B cell (primary cell): ENCODE measurements at regions not wholly inside any gene's neighbourhood (a gene's known extent, or its start where the extent isn't known, plus 50 kb on each side); places are given as distances from the start of the nearest gene placed in this dataset.

Experiments
- ATAC-seq: fragments of 200-7000 bp; cut with Tn5 transposase; one replicate; pipeline ENCODE4 v1.10.0; 2021; ENCODE audit warnings: low read depth, mild to moderate bottlenecking, moderate number of reproducible peaks, moderate library complexity
- CTCF ChIA-PET: fragments of 350-600 bp; sonication (Branson Sonifier 250); formaldehyde crosslinking; loops from one replicate; lab custom pipeline; 2021; ENCODE audit warnings: antibody characterized with exemption, inconsistent platforms; lab: Charles Lee
- POLR2A ChIA-PET: fragments of 350-600 bp; sonication (Branson Sonifier 250); formaldehyde crosslinking; loops from one replicate; lab custom pipeline; 2021; ENCODE audit warnings: antibody characterized with exemption; lab: Charles Lee
- DNase-seq: peaks from one replicate; pipeline ENCODE4 v3.0.0; 2013
- H2AFZ ChIP-seq: 2 replicates; pipeline ENCODE4 v1.6.1; 2012; ENCODE audit warnings: mild to moderate bottlenecking, low read depth, low read length; ENCODE audit not compliant: insufficient read depth, poor library complexity, severe bottlenecking
- H3K27ac ChIP-seq, 2 donors: 1 replicate in 1 of 2; 2 replicates in 1 of 2; pipeline ENCODE4 v1.5.1; 2012 to 2013; ENCODE audit warnings: low read length in 2 of 2, mild to moderate bottlenecking in 2 of 2, moderate library complexity in 1 of 2
- H3K27me3 ChIP-seq, 4 experiments: fragments of 200-600 bp in 1 of 4; sonication (generic) in 1 of 4; replicated peaks in 1 of 4; 1 replicate in 2 of 4; 2 replicates in 2 of 4; pipeline versions ENCODE4 v1.6.1 to v1.7.0; 2013 to 2016; ENCODE audit warnings: low read length in 3 of 4, mild to moderate bottlenecking in 2 of 4, mixed read lengths in 1 of 4, moderate library complexity in 1 of 4; ENCODE audit not compliant: insufficient read depth in 4 of 4, control insufficient read depth in 3 of 4; ENCODE audit errors: control extremely low read depth in 1 of 4
- H3K36me3 ChIP-seq, 2 experiments: replicated peaks in 1 of 2; 1 replicate in 1 of 2; 2 replicates in 1 of 2; pipeline versions ENCODE4 v1.6.1 to v1.7.1; 2013; ENCODE audit warnings: low read length in 1 of 2; ENCODE audit not compliant: insufficient read depth in 2 of 2, control insufficient read depth in 1 of 2; ENCODE audit errors: control extremely low read depth in 1 of 2, extremely low read depth in 1 of 2
- H3K4me1 ChIP-seq, 2 donors: fragments of 200-600 bp in 1 of 2; sonication (generic) in 1 of 2; 1 replicate in 1 of 2; 2 replicates in 1 of 2; pipeline versions ENCODE4 v1.5.1 to v1.6.1; 2013 to 2017; ENCODE audit warnings: low read length in 2 of 2; ENCODE audit not compliant: control insufficient read depth in 2 of 2, insufficient read depth in 2 of 2
- H3K4me2 ChIP-seq: replicated peaks from 2 replicates; pipeline ENCODE3; 2012; ENCODE audit warnings: mild to moderate bottlenecking, low read depth, low read length; ENCODE audit not compliant: poor library complexity, severe bottlenecking
- H3K4me3 ChIP-seq, 5 experiments: fragments of 200-600 bp in 1 of 5; sonication (generic) in 1 of 5; 1 replicate in 3 of 5; 2 replicates in 2 of 5; pipeline versions ENCODE4 v1.5.1 to v1.7.0; 2011 to 2016; ENCODE audit warnings: low read length in 4 of 5, mild to moderate bottlenecking in 4 of 5, low read depth in 2 of 5, control low read depth in 1 of 5, moderate library complexity in 1 of 5; ENCODE audit not compliant: insufficient read depth in 1 of 5; ENCODE audit errors: control extremely low read depth in 1 of 5, extremely low read depth in 1 of 5
- H3K79me2 ChIP-seq: fragments of 200-600 bp; sonication (generic); one replicate; pipeline ENCODE4 v1.6.0; 2016; ENCODE audit warnings: low read length; ENCODE audit not compliant: control insufficient read depth, insufficient read depth
- H3K9ac ChIP-seq: fragments of 200-600 bp; sonication (generic); 2 replicates; pipeline ENCODE4 v1.6.1; 2017; ENCODE audit warnings: mild to moderate bottlenecking, low read length, moderate library complexity
- H3K9me3 ChIP-seq, 3 donors: one replicate each; pipeline versions ENCODE4 v1.6.1 to v1.7.1; 2013; ENCODE audit warnings: low read length in 2 of 3; ENCODE audit not compliant: control insufficient read depth in 2 of 3, insufficient read depth in 1 of 3; ENCODE audit errors: control extremely low read depth in 1 of 3
- H4K20me1 ChIP-seq: 2 replicates; pipeline ENCODE4 v1.6.0; 2012; ENCODE audit warnings: mild to moderate bottlenecking, low read length; ENCODE audit not compliant: insufficient read depth, control insufficient read depth, poor library complexity, severe bottlenecking
- H3K27ac Mint-ChIP-seq: one replicate; pipeline ENCODE4 v1.8.0; 2021; ENCODE audit warnings: mixed read lengths
- H3K27me3 Mint-ChIP-seq: one replicate; pipeline ENCODE4 v1.8.0; 2021; ENCODE audit warnings: mixed read lengths
- H3K4me1 Mint-ChIP-seq: one replicate; pipeline ENCODE4 v1.8.0; 2021; ENCODE audit warnings: mixed read lengths
- H3K4me3 Mint-ChIP-seq: one replicate; pipeline ENCODE4 v1.8.0; 2021; ENCODE audit warnings: mixed read lengths
- H3K9me3 Mint-ChIP-seq: one replicate; pipeline ENCODE4 v1.8.0; 2022; ENCODE audit warnings: mixed read lengths; ENCODE audit not compliant: insufficient read depth
- EZH2 ChIP-seq: IDR thresholded peaks from 2 replicates; pipeline ENCODE4 v1.6.1; 2012; ENCODE audit warnings: borderline replicate concordance, low read depth, mild to moderate bottlenecking, moderate library complexity, low read length; ENCODE audit not compliant: insufficient read depth, poor library complexity, severe bottlenecking
- WGBS: methylation state at CpG from one replicate; pipeline ENCODE4 v1.1.5; 2013; ENCODE audit warnings: missing lambda C conversion rate; ENCODE audit not compliant: insufficient coverage; 5-methylcytosine and 5-hydroxymethylcytosine counted together
- intact Hi-C: fragments of 100-400 bp; cut with micrococcal nuclease; formaldehyde crosslinking; loops from one replicate; pipeline ENCODE4 v1.10.0; 2022
- TF ChIP-seq, protein P1 (sequence below): fragments of 200-600 bp; IDR thresholded peaks from one replicate; pipeline ENCODE4 v1.8.0; 2022; ENCODE audit warnings: antibody characterized with exemption, mild to moderate bottlenecking

- H2AFZ ChIP-seq = no peak overlapping the region
- Mint-ChIP-seq H3K27ac (no peak overlapping the region), H3K4me3 (no peak overlapping the region), H3K4me1 (no peaks in the 10 kb centered on the region), H3K9me3 (peaks cover 4% of the 10 kb centered on the region), H3K27me3 (no peaks in the 10 kb centered on the region)
- H4K20me1 ChIP-seq = no peaks in the 10 kb centered on the region
- peaks cover 0 to 7% (median 5%) of the 10 kb centered on the region in 3 donors for H3K9me3 ChIP-seq
- H3K36me3 ChIP-seq = no peaks in the 10 kb centered on the region
- H3K4me2 ChIP-seq = no peak overlapping the region
- no peak overlapping the region for H3K4me3 ChIP-seq
- WGBS = 100% methylated on average over 1 of the region's 2 CpGs
- no peaks in the 10 kb centered on the region for H3K4me1 ChIP-seq
- TF ChIP-seq EZH2 = no peak
- TF ChIP-seq, protein P1, sequence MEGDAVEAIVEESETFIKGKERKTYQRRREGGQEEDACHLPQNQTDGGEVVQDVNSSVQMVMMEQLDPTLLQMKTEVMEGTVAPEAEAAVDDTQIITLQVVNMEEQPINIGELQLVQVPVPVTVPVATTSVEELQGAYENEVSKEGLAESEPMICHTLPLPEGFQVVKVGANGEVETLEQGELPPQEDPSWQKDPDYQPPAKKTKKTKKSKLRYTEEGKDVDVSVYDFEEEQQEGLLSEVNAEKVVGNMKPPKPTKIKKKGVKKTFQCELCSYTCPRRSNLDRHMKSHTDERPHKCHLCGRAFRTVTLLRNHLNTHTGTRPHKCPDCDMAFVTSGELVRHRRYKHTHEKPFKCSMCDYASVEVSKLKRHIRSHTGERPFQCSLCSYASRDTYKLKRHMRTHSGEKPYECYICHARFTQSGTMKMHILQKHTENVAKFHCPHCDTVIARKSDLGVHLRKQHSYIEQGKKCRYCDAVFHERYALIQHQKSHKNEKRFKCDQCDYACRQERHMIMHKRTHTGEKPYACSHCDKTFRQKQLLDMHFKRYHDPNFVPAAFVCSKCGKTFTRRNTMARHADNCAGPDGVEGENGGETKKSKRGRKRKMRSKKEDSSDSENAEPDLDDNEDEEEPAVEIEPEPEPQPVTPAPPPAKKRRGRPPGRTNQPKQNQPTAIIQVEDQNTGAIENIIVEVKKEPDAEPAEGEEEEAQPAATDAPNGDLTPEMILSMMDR = no peak
- ATAC-seq (no peak), DNase-seq (no peak)
- H3K27me3 ChIP-seq = no peaks in the 10 kb centered on the region
- ChIA-PET CTCF (no interaction called here), POLR2A (no interaction called here)
- no peak overlapping the region for H3K9ac ChIP-seq
- no peak overlapping the region for H3K27ac ChIP-seq
- no peaks in the 10 kb centered on the region for H3K79me2 ChIP-seq
- intact Hi-C loops = no loop called here
Observed at GRCh38 chr3:82595530-82595929, 834.1 kb upstream of the GBE1 start.

- no peak overlapping the region for H3K27ac Mint-ChIP-seq
- H3K79me2 ChIP-seq = no peaks in the 10 kb centered on the region
- H3K27ac ChIP-seq = no peak overlapping the region
- H3K27me3 Mint-ChIP-seq = no peaks in the 10 kb centered on the region
- TF ChIP-seq, protein P1 = no peak
- no peak for TF ChIP-seq EZH2
- no peaks in the 10 kb centered on the region for H4K20me1 ChIP-seq
- no peaks in the 10 kb centered on the region for H3K4me1 Mint-ChIP-seq
- no peaks in the 10 kb centered on the region for H3K36me3 ChIP-seq
- H3K4me1 ChIP-seq = no peaks in the 10 kb centered on the region
- H3K9me3 ChIP-seq = peaks cover 0 to 7% (median 0%) of the 10 kb centered on the region in 3 donors
- no peak overlapping the region for H3K4me3 ChIP-seq
- no peak overlapping the region for H2AFZ ChIP-seq
- no peak overlapping the region for H3K4me3 Mint-ChIP-seq
- no peak overlapping the region for H3K9ac ChIP-seq
- H3K27me3 ChIP-seq = no peaks in the 10 kb centered on the region
- ATAC-seq (no peak), DNase-seq (no peak)
- CTCF ChIA-PET = no interaction called here
- intact Hi-C loops = no loop called here
- no peaks in the 10 kb centered on the region for H3K9me3 Mint-ChIP-seq
- POLR2A ChIA-PET = no interaction called here
- H3K4me2 ChIP-seq = no peak overlapping the region
Observed at GRCh38 chr3:82587174-82587573, 825.7 kb upstream of the GBE1 start.
